ENCODE measurements at regions not wholly inside any gene's neighbourhood (a gene's known extent, or its start where the extent isn't known, plus 50 kb on each side); places are given as distances from the start of the nearest gene placed in this dataset.

- TF ChIP-seq SIN3A (IDR thresholded peaks at IDR 0.05; ENCODE audit: borderline replicate concordance, insufficient read depth, low read depth, low read length) (no peak), CTCF (IDR thresholded peaks at IDR 0.05) (no peak), TCF7L2 (IDR thresholded peaks at IDR 0.05; ENCODE audit: low read depth, low read length) (no peak)
- no peaks in the 10 kb centered on the region for H3K27me3 ChIP-seq (ENCODE audit: control insufficient read depth, insufficient read depth, low read length)
- in situ Hi-C loops (cut with HindIII; ENCODE audit: low pct_unique_long_range_greater_than_20kb, low sequenced_read_pairs) (no loop called here), intact Hi-C loops (cut with micrococcal nuclease; ENCODE audit: unreplicated experiment) (no loop called here)
- ChIA-PET CTCF (no interaction called here), POLR2A (no interaction called here)
- ATAC-seq, result no peak
- DNase-seq (ENCODE audit: low read depth, low spot score), result no peak
- no TSS peak for BruUV-seq (replicated peaks)
- no peaks in the 10 kb centered on the region for H3K4me1 ChIP-seq (ENCODE audit: control insufficient read depth, insufficient read depth, low read length)
- H3K36me3 ChIP-seq (ENCODE audit: control insufficient read depth, insufficient read depth, low read length), result no peaks in the 10 kb centered on the region
- H3K9me3 ChIP-seq (ENCODE audit: control insufficient read depth, insufficient read depth, low read depth, low read length), result no peaks in the 10 kb centered on the region
- no peak overlapping the region for H3K4me3 ChIP-seq (ENCODE audit: low read depth in 2 of 2, low read length in 2 of 2)
- no peak overlapping the region for H3K27ac ChIP-seq (ENCODE audit: low read length)
These were observed 348.7 kb upstream of the PCSK5 start for GRCh38 chr9:75541734-75542133.

GRCh38 chr9:75544815-75545214 lies 345.7 kb upstream of the PCSK5 start:
- Histone ChIP-seq H3K27ac (ENCODE audit: low read length) (no peak overlapping the region), H3K4me1 (ENCODE audit: control insufficient read depth, insufficient read depth, low read length) (no peaks in the 10 kb centered on the region), H3K36me3 (ENCODE audit: control insufficient read depth, insufficient read depth, low read length) (no peaks in the 10 kb centered on the region), H3K9me3 (ENCODE audit: control insufficient read depth, insufficient read depth, low read depth, low read length) (no peaks in the 10 kb centered on the region), H3K27me3 (ENCODE audit: control insufficient read depth, insufficient read depth, low read length) (no peaks in the 10 kb centered on the region), H3K4me3 (ENCODE audit: low read depth in 2 of 2, low read length in 2 of 2) (no peak overlapping the region)
- intact Hi-C loops (cut with micrococcal nuclease; ENCODE audit: unreplicated experiment) (no loop called here), in situ Hi-C loops (cut with HindIII; ENCODE audit: low pct_unique_long_range_greater_than_20kb, low sequenced_read_pairs) (no loop called here)
- no peak for TF ChIP-seq POLR2AphosphoS5 (IDR thresholded peaks at IDR 0.05; ENCODE audit: low read depth, low read length)
- TF ChIP-seq CTCF (IDR thresholded peaks at IDR 0.05), result no peak
- no peak for TF ChIP-seq SIN3A (IDR thresholded peaks at IDR 0.05; ENCODE audit: borderline replicate concordance, insufficient read depth, low read depth, low read length)
- TF ChIP-seq TCF7L2 (IDR thresholded peaks at IDR 0.05; ENCODE audit: low read depth, low read length), result no peak
- no peak for TF ChIP-seq REST (IDR thresholded peaks at IDR 0.05; ENCODE audit: insufficient read depth in 1 of 2, low read depth in 2 of 2, low read length in 1 of 2)
- ATAC-seq, result no peak
- POLR2A ChIA-PET, result no interaction called here
- CTCF ChIA-PET, result no interaction called here
- DNase-seq (ENCODE audit: low read depth, low spot score), result no peak
- no TSS peak for BruUV-seq (replicated peaks)

- no TSS peak for BruUV-seq (replicated peaks)
- no peaks in the 10 kb centered on the region for H3K27me3 ChIP-seq (ENCODE audit: control insufficient read depth, insufficient read depth, low read length)
- no peak overlapping the region for H3K27ac ChIP-seq (ENCODE audit: low read length)
- DNase-seq (ENCODE audit: low read depth, low spot score) (no peak), ATAC-seq (no peak)
- CTCF ChIA-PET, result no interaction called here
- H3K4me3 ChIP-seq (ENCODE audit: low read depth in 2 of 2, low read length in 2 of 2), result no peak overlapping the region
- POLR2A ChIA-PET, result no interaction called here
- no peaks in the 10 kb centered on the region for H3K36me3 ChIP-seq (ENCODE audit: control insufficient read depth, insufficient read depth, low read length)
- no peaks in the 10 kb centered on the region for H3K4me1 ChIP-seq (ENCODE audit: control insufficient read depth, insufficient read depth, low read length)
- TF ChIP-seq CTCF (IDR thresholded peaks at IDR 0.05) (no peak), SIN3A (IDR thresholded peaks at IDR 0.05; ENCODE audit: borderline replicate concordance, insufficient read depth, low read depth, low read length) (no peak), POLR2AphosphoS5 (IDR thresholded peaks at IDR 0.05; ENCODE audit: low read depth, low read length) (no peak), REST (IDR thresholded peaks at IDR 0.05; ENCODE audit: insufficient read depth in 1 of 2, low read depth in 2 of 2, low read length in 1 of 2) (no peak), TCF7L2 (IDR thresholded peaks at IDR 0.05; ENCODE audit: low read depth, low read length) (no peak)
- in situ Hi-C loops (cut with HindIII; ENCODE audit: low pct_unique_long_range_greater_than_20kb, low sequenced_read_pairs), result no loop called here
- H3K9me3 ChIP-seq (ENCODE audit: control insufficient read depth, insufficient read depth, low read depth, low read length), result no peaks in the 10 kb centered on the region
- intact Hi-C loops (cut with micrococcal nuclease; ENCODE audit: unreplicated experiment), result no loop called here
These were observed 345.2 kb upstream of the PCSK5 start for GRCh38 chr9:75545287-75545686.
